SJCRH30 (cell line): ENCODE measurements at regions not wholly inside any gene's neighbourhood (a gene's known extent, or its start where the extent isn't known, plus 50 kb on each side); places are given as distances from the start of the nearest gene placed in this dataset.
A peak's percentile ranks its signal among the peaks of the same experiment; 100 is the strongest.

Source experiments
- DNase-seq, 2 experiments: peaks; one replicate each; pipeline ENCODE4 v3.0.0-alpha.2; 2015 to 2020
- H3K27ac ChIP-seq: fragments of 250-450 bp; sonication (Bioruptor Pico); 2 replicates; pipeline ENCODE4 v1.5.1; 2020; ENCODE audit warnings: mild to moderate bottlenecking, moderate library complexity
- H3K27me3 ChIP-seq: fragments of 250-450 bp; sonication (Bioruptor Pico); 2 replicates; pipeline ENCODE4 v1.5.1; 2020; ENCODE audit warnings: mild to moderate bottlenecking, moderate library complexity
- H3K36me3 ChIP-seq: fragments of 250-450 bp; sonication (Bioruptor Pico); 2 replicates; pipeline ENCODE4 v1.5.1; 2020; ENCODE audit warnings: mild to moderate bottlenecking, moderate library complexity
- H3K4me1 ChIP-seq: fragments of 250-450 bp; sonication (Bioruptor Pico); 2 replicates; pipeline ENCODE4 v1.5.1; 2020; ENCODE audit warnings: mild to moderate bottlenecking, moderate library complexity
- H3K4me3 ChIP-seq: fragments of 250-450 bp; sonication (Bioruptor Pico); 2 replicates; pipeline ENCODE4 v1.5.1; 2020; ENCODE audit warnings: mild to moderate bottlenecking, moderate library complexity
- H3K9me3 ChIP-seq: fragments of 250-450 bp; sonication (Bioruptor Pico); replicated peaks from 2 replicates; pipeline ENCODE4 v1.5.1; 2020; ENCODE audit warnings: mild to moderate bottlenecking, moderate library complexity

GRCh38 chr3:66754613-66755012 is 243.5 kb upstream of the KBTBD8 start:
- H3K27ac ChIP-seq: no peak overlapping the region
- H3K36me3 ChIP-seq: no peaks in the 10 kb centered on the region
- no peaks in the 10 kb centered on the region for H3K27me3 ChIP-seq
- no peak for DNase-seq
- H3K9me3 ChIP-seq: no peaks in the 10 kb centered on the region
- H3K4me3 ChIP-seq: no peak overlapping the region
- H3K4me1 ChIP-seq: no peaks in the 10 kb centered on the region

- Histone ChIP-seq H3K4me3 (no peak overlapping the region), H3K9me3 (no peaks in the 10 kb centered on the region), H3K27me3 (no peaks in the 10 kb centered on the region), H3K36me3 (no peaks in the 10 kb centered on the region), H3K4me1 (no peaks in the 10 kb centered on the region), H3K27ac (no peak overlapping the region)
- DNase-seq: no peak
These were observed 242.2 kb upstream of the KBTBD8 start for GRCh38 chr3:66755924-66756323.

GRCh38 chr3:66756468-66757036 is 241.6 kb upstream of the KBTBD8 start:
- Histone ChIP-seq H3K27me3 (no peaks in the 10 kb centered on the region), H3K4me1 (no peaks in the 10 kb centered on the region), H3K4me3 (no peak overlapping the region), H3K27ac (no peak overlapping the region), H3K9me3 (no peaks in the 10 kb centered on the region), H3K36me3 (no peaks in the 10 kb centered on the region)
- no peak for DNase-seq

GRCh38 chr3:66761093-66761780 is 236.9 kb upstream of the KBTBD8 start:
- Histone ChIP-seq H3K4me3 (no peak overlapping the region), H3K27ac (no peak overlapping the region), H3K4me1 (no peaks in the 10 kb centered on the region), H3K9me3 (no peaks in the 10 kb centered on the region), H3K27me3 (no peaks in the 10 kb centered on the region), H3K36me3 (no peaks in the 10 kb centered on the region)
- no peak for DNase-seq

GRCh38 chr3:66762916-66763693 is 235.0 kb upstream of the KBTBD8 start:
- no peaks in the 10 kb centered on the region for H3K9me3 ChIP-seq
- H3K4me1 ChIP-seq: no peaks in the 10 kb centered on the region
- DNase-seq: no peak
- H3K4me3 ChIP-seq: no peak overlapping the region
- no peak overlapping the region for H3K27ac ChIP-seq
- no peaks in the 10 kb centered on the region for H3K27me3 ChIP-seq
- H3K36me3 ChIP-seq: no peaks in the 10 kb centered on the region

DNA sequence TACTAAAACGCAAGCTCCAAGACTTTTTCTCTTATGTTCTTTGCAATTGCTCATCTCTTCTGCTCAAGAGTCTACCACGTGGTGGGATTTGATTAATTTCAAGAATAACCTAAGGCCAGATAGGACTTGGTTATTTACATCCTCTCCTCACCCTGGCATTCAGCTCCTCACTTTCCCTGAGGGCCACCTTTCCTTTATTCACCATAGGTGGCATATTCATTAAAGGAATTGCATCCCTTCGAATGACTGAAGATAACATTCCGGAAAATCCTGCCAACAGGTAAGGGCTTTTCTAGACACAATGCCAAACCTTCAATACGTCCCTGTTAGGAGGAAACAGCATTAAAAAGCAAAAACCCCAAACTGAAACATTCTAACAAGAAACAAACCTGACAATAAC is 220.0 kb upstream of the KBTBD8 start:
- H3K27ac ChIP-seq: no peak overlapping the region
- H3K4me3 ChIP-seq: no peak overlapping the region
- no peaks in the 10 kb centered on the region for H3K4me1 ChIP-seq
- no peak for DNase-seq
- no peaks in the 10 kb centered on the region for H3K36me3 ChIP-seq
- no peaks in the 10 kb centered on the region for H3K27me3 ChIP-seq
- no peaks in the 10 kb centered on the region for H3K9me3 ChIP-seq

DNA sequence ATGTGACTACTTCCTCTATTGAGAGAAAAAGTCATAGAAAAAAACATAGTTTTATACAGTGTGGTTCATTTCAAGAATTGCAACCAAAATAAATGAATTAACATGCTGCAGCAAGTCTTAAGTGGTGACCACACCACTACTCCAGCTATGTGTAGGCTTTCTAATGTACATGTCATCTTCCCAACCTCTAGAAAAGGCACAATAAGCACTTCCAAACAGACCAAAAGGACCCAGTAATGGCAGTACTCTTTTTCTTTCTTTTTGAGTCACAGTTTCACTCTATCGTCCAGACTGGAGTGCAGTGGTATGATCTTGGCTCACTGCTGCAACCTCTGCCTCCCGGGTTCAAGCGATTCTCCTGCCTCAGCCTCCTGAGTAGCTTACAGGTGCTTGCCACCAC is 219.3 kb upstream of the KBTBD8 start:
- H3K4me1 ChIP-seq: no peaks in the 10 kb centered on the region

DNA sequence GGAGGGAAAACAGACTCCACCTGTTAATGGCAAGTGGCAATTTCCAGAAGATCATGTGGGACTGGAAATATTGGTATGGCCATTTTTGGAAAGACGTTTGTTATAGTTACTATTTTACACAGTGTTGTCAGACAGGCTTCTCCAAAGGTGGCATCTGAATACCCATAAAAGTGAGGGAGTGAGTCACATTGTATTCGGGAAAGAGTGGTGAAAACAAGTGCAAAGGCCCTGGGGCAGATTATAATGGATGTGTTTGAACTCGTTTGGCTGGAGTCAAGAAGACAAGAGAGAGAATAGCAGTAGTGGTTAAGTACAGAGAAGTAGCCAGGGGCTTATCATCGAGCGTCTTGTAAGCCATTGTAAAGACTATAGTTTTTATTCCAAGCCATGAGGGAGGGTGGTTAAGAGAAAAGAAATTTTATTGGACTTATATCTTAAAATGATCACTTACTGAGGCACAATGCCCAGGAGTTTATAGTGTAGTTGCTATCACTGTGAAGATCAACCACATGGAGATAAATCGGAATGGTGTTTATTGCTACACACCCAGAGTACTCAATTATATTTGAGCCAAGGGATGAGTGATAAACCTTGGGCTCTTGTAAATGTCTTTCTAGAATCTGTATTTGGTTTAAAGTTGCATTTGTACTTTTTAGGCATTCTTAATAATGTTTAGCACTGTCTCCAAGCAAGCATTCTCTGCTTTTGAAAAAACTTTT is 212.8 kb upstream of the KBTBD8 start:
- DNase-seq: no peak
- no peak overlapping the region for H3K27ac ChIP-seq
- H3K9me3 ChIP-seq: no peaks in the 10 kb centered on the region
- no peaks in the 10 kb centered on the region for H3K27me3 ChIP-seq
- H3K36me3 ChIP-seq: no peaks in the 10 kb centered on the region
- peaks cover 10% of the 10 kb centered on the region for H3K4me1 ChIP-seq
- no peak overlapping the region for H3K4me3 ChIP-seq

More for the DNA sequence above, 219.3 kb upstream of the KBTBD8 start:
- H3K27me3 ChIP-seq: no peaks in the 10 kb centered on the region
- no peak overlapping the region for H3K4me3 ChIP-seq
- no peak overlapping the region for H3K27ac ChIP-seq
- H3K36me3 ChIP-seq: no peaks in the 10 kb centered on the region
- DNase-seq: no peak
- H3K9me3 ChIP-seq: no peaks in the 10 kb centered on the region

DNA sequence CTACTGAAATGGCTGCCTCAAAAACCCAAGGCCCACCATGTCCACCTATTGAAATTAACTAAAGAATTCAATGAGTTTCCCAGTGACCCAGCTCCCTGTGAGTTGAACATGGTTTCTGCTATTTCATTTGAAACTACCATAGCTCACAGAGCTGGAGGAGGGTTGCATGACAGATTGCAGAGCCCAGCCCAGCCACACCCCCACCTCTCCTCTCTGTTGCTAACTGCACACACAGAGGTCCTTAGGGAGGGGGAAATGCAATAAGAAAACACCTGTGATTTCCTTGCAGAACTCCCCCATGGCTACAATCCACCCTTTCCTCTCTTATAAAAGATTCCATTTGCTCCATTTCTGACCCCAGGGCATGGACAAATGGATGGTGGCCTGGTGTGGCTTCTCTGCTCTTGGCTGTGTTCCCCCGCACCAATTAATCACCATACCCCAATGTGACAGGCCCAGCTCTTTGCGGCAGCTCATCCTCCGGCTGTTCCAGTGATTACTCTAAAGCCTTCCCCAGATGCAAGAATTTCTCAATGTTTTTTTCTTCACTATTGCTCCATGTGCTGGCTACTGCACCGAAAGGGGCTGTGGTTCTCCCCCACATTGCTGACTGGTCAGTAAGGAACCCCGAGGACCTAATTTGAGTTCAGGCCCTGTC is 208.4 kb upstream of the KBTBD8 start:
- peak; percentile 43 to 58 for DNase-seq

DNA sequence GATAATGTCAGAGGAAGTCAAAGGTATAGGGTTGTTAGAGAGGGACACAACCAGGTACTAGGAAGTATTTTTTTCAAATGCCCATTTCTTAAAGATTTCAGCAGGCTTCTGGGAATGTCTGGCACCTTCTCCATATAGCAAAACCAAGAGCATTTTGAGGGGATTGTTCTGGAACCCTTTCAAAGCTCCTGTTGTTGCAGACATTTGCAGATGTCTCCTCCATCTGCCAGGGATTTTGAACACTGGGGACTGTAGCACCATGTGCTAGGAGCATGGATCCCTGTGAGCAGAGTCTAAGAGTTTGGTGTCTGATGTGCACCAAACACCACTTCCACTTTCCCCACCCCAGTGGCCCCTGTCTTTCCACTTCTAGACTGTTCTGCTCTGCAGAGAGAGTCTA is 206.0 kb upstream of the KBTBD8 start:
- Histone ChIP-seq H3K36me3 (no peaks in the 10 kb centered on the region), H3K27me3 (no peaks in the 10 kb centered on the region), H3K4me3 (no peak overlapping the region), H3K27ac (no peak overlapping the region), H3K4me1 (peaks cover 10% of the 10 kb centered on the region), H3K9me3 (no peaks in the 10 kb centered on the region)
- no peak for DNase-seq

More for the DNA sequence above, 208.4 kb upstream of the KBTBD8 start:
- H3K27ac ChIP-seq: peak overlapping the region; percentile 30
- H3K4me3 ChIP-seq: no peak overlapping the region
- no peaks in the 10 kb centered on the region for H3K9me3 ChIP-seq
- H3K36me3 ChIP-seq: no peaks in the 10 kb centered on the region
- peaks cover 10% of the 10 kb centered on the region for H3K4me1 ChIP-seq
- no peaks in the 10 kb centered on the region for H3K27me3 ChIP-seq

DNA sequence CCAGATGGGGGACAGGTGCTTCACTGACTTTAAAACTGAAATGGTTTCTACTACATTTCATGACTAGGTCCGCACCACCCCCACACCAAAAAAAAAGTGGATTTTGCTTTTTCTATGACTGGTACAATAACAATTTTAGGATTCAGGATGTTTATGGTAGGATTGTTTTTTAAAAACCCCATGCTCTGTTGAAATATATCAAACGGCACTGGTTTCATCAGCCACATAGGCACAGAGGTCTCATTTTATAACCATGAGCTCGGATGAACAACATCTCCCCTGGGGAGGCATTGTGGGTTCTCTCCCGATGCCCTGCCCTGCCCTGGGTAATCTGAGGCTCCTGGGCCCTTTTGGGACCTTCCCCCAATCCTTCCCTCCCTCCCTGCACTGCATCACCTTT is 202.7 kb upstream of the KBTBD8 start:
- Histone ChIP-seq H3K27ac (no peak overlapping the region), H3K9me3 (no peaks in the 10 kb centered on the region), H3K36me3 (no peaks in the 10 kb centered on the region), H3K4me3 (no peak overlapping the region), H3K27me3 (no peaks in the 10 kb centered on the region), H3K4me1 (no peaks in the 10 kb centered on the region)
- no peak for DNase-seq

DNA sequence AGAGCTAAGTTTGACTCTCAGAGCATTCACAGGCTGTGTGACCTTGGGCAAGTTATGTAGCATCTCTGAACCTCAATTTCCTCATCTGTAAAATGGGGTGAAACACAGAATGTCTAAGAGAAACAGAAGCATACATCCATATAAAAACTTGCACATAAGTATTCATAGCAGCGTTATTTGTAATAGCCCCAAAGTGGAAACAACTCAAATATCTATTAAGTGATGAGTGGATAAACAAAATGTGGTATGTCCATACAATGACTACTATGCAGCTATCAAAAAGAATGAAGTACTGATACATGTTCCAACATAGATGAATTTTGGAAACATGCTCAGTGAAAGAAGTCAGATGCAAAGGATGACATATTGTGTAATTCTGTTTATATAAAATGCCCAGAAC is 201.8 kb upstream of the KBTBD8 start:
- Histone ChIP-seq H3K4me3 (no peak overlapping the region), H3K4me1 (no peaks in the 10 kb centered on the region), H3K27ac (no peak overlapping the region), H3K9me3 (no peaks in the 10 kb centered on the region), H3K27me3 (no peaks in the 10 kb centered on the region), H3K36me3 (no peaks in the 10 kb centered on the region)
- DNase-seq: no peak

GRCh38 chr3:66797889-66798560 is 200.1 kb upstream of the KBTBD8 start:
- Histone ChIP-seq H3K36me3 (no peaks in the 10 kb centered on the region), H3K27ac (no peak overlapping the region), H3K9me3 (no peaks in the 10 kb centered on the region), H3K4me1 (no peaks in the 10 kb centered on the region; the same call in 1 of the 2 replicates), H3K27me3 (no peaks in the 10 kb centered on the region), H3K4me3 (no peak overlapping the region)
- DNase-seq: no peak

DNA sequence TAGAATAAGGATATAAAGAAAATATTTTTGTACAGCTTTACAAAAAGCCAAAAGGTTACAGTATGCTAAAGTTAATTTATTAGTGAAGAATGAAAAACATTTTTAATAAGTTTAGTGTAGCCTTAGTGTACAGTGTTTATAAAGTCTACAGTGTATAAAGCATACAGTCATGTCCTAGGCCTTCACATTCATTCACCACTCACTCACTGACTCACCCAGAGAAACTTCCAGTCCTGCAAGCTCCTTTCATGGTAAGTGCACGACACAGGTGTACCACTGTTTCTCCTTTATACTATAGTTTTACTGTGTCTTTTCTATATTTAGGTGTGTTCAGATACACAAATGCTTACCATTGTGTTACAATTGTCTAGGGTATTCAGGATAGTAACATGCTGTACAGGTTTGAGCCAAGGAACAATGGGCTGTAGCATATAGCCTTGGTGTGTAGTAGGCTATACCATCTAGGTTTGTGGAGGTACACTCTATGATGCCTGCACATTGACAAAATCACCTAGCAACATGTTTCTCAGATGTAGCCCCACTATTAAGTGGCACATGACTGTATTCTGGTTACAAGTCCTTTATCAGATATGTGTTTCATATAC is 197.1 kb upstream of the KBTBD8 start:
- Histone ChIP-seq H3K9me3 (no peaks in the 10 kb centered on the region), H3K36me3 (no peaks in the 10 kb centered on the region), H3K4me1 (peaks cover 5% of the 10 kb centered on the region), H3K4me3 (no peak overlapping the region), H3K27me3 (no peaks in the 10 kb centered on the region), H3K27ac (no peak overlapping the region)
- no peak for DNase-seq
